CD8-positive, alpha-beta memory T cell (primary cell): ENCODE measurements at regions not wholly inside any gene's neighbourhood (a gene's known extent, or its start where the extent isn't known, plus 50 kb on each side); places are given as distances from the start of the nearest gene placed in this dataset.
"Not testable (repeated sequence)": the region's sequence is repeated elsewhere in the genome, so short reads cannot be mapped to it uniquely, and the experiment has no call there.

ENCODE experiments used
- CTCF ChIA-PET: fragments of 350-600 bp; sonication (Branson Sonifier 250); formaldehyde crosslinking; loops from one replicate; lab custom pipeline; 2021; ENCODE audit warnings: antibody characterized with exemption; lab: Charles Lee
- POLR2A ChIA-PET: fragments of 350-600 bp; sonication (Branson Sonifier 250); formaldehyde crosslinking; loops from one replicate; lab custom pipeline; 2021; ENCODE audit warnings: antibody characterized with exemption; lab: Charles Lee
- DNase-seq, 5 donors: peaks; one replicate each; pipeline versions ENCODE4 v3.0.0 to v3.0.0-alpha.2; 2020 to 2022; ENCODE audit warnings: mixed read lengths in 1 of 5
- H3K27ac ChIP-seq: one replicate; pipeline ENCODE4 v1.7.0; 2013; ENCODE audit warnings: low read depth, mild to moderate bottlenecking, low read length, moderate library complexity
- H3K27me3 ChIP-seq: 2 replicates; pipeline ENCODE4 v1.7.0; 2013; ENCODE audit warnings: low read length, mild to moderate bottlenecking; ENCODE audit not compliant: insufficient read depth, poor library complexity, severe bottlenecking
- H3K36me3 ChIP-seq: 2 replicates; pipeline ENCODE4 v1.7.0; 2013; ENCODE audit warnings: mild to moderate bottlenecking, low read length, moderate library complexity; ENCODE audit not compliant: insufficient read depth
- H3K4me1 ChIP-seq: 2 replicates; pipeline ENCODE4 v1.7.0; 2013; ENCODE audit warnings: mild to moderate bottlenecking, low read length, moderate library complexity; ENCODE audit not compliant: insufficient read depth
- H3K4me3 ChIP-seq: 2 replicates; pipeline ENCODE4 v1.7.0; 2013; ENCODE audit warnings: mild to moderate bottlenecking, low read length
- H3K9me3 ChIP-seq: 2 replicates; pipeline ENCODE4 v1.7.0; 2013; ENCODE audit warnings: mild to moderate bottlenecking, low read length
- H3K27ac Mint-ChIP-seq, 8 donors: one replicate each; pipeline ENCODE4 v1.8.0; 2020 to 2021; ENCODE audit warnings: mixed read lengths in 8 of 8, mild to moderate bottlenecking in 6 of 8, inconsistent platforms in 3 of 8, moderate library complexity in 3 of 8
- H3K27me3 Mint-ChIP-seq, 2 donors: one replicate each; pipeline ENCODE4 v1.8.0; 2020 to 2021; ENCODE audit warnings: mixed read lengths in 2 of 2, mild to moderate bottlenecking in 1 of 2, moderate library complexity in 1 of 2
- H3K36me3 Mint-ChIP-seq, 3 donors: one replicate each; pipeline ENCODE4 v1.8.0; 2020 to 2021; ENCODE audit warnings: mixed read lengths in 3 of 3, inconsistent platforms in 1 of 3, mild to moderate bottlenecking in 1 of 3
- H3K4me1 Mint-ChIP-seq, 3 donors: one replicate each; pipeline ENCODE4 v1.8.0; 2020 to 2021; ENCODE audit warnings: mixed read lengths in 3 of 3, inconsistent platforms in 1 of 3, mild to moderate bottlenecking in 1 of 3
- H3K4me3 Mint-ChIP-seq, 7 donors: one replicate each; pipeline ENCODE4 v1.8.0; 2020 to 2021; ENCODE audit warnings: mixed read lengths in 7 of 7, mild to moderate bottlenecking in 6 of 7, moderate library complexity in 4 of 7, inconsistent platforms in 2 of 7
- H3K9me3 Mint-ChIP-seq, 5 donors: one replicate each; pipeline ENCODE4 v1.8.0; 2020 to 2022; ENCODE audit warnings: mixed read lengths in 5 of 5, mild to moderate bottlenecking in 3 of 5, moderate library complexity in 2 of 5, inconsistent platforms in 1 of 5

GRCh38 chr12:63018273-63018672 lies 83.3 kb upstream of the PPM1H start:
- Histone ChIP-seq H3K9me3 (no peaks in the 10 kb centered on the region), H3K36me3 (no peaks in the 10 kb centered on the region), H3K27ac (no peak overlapping the region), H3K4me1 (no peaks in the 10 kb centered on the region), H3K27me3 (no peaks in the 10 kb centered on the region), H3K4me3 (no peak overlapping the region)
- POLR2A ChIA-PET: no interaction called here
- H3K9me3 Mint-ChIP-seq: peaks cover 0 to 6% (median 0%) of the 10 kb centered on the region in 5 donors
- no peaks in the 10 kb centered on the region for H3K27me3 Mint-ChIP-seq
- H3K4me1 Mint-ChIP-seq: no peaks in the 10 kb centered on the region
- no peak overlapping the region for H3K4me3 Mint-ChIP-seq
- H3K36me3 Mint-ChIP-seq: no peaks in the 10 kb centered on the region
- H3K27ac Mint-ChIP-seq: no peak overlapping the region
- CTCF ChIA-PET: no interaction called here
- no peak for DNase-seq

GRCh38 chr12:63013302-63013701 lies 78.4 kb upstream of the PPM1H start:
- no peak overlapping the region for H3K27ac ChIP-seq
- H3K9me3 ChIP-seq: no peaks in the 10 kb centered on the region
- no peak for DNase-seq
- no peaks in the 10 kb centered on the region for H3K27me3 ChIP-seq
- no peaks in the 10 kb centered on the region for H3K4me1 ChIP-seq
- ChIA-PET CTCF (no interaction called here), POLR2A (no interaction called here)
- no peaks in the 10 kb centered on the region for H3K4me1 Mint-ChIP-seq
- peaks cover 0 to 5% (median 2%) of the 10 kb centered on the region in 5 donors for H3K9me3 Mint-ChIP-seq
- H3K36me3 ChIP-seq: no peaks in the 10 kb centered on the region
- no peak overlapping the region for H3K4me3 Mint-ChIP-seq
- H3K27ac Mint-ChIP-seq: no peak overlapping the region
- H3K27me3 Mint-ChIP-seq: no peaks in the 10 kb centered on the region
- H3K4me3 ChIP-seq: no peak overlapping the region
- no peaks in the 10 kb centered on the region for H3K36me3 Mint-ChIP-seq

GRCh38 chr12:63010698-63011097 lies 75.7 kb upstream of the PPM1H start:
- H3K36me3 ChIP-seq: no peaks in the 10 kb centered on the region
- H3K4me1 Mint-ChIP-seq: no peaks in the 10 kb centered on the region
- no peak overlapping the region for H3K27ac ChIP-seq
- POLR2A ChIA-PET: no interaction called here
- CTCF ChIA-PET: no interaction called here
- no peaks in the 10 kb centered on the region for H3K27me3 Mint-ChIP-seq
- H3K9me3 Mint-ChIP-seq: peaks cover 0 to 7% (median 0%) of the 10 kb centered on the region in 5 donors
- no peaks in the 10 kb centered on the region for H3K9me3 ChIP-seq
- H3K36me3 Mint-ChIP-seq: no peaks in the 10 kb centered on the region
- no peaks in the 10 kb centered on the region for H3K4me1 ChIP-seq
- no peak overlapping the region for H3K4me3 Mint-ChIP-seq
- H3K27ac Mint-ChIP-seq: no peak overlapping the region
- no peak overlapping the region for H3K4me3 ChIP-seq
- DNase-seq: no peak
- no peaks in the 10 kb centered on the region for H3K27me3 ChIP-seq

GRCh38 chr12:63008372-63008771 lies 73.4 kb upstream of the PPM1H start:
- H3K9me3 Mint-ChIP-seq: peaks cover 0 to 5% (median 2%) of the 10 kb centered on the region in 5 donors
- H3K4me1 ChIP-seq: no peaks in the 10 kb centered on the region
- H3K4me3 ChIP-seq: no peak overlapping the region
- no peak overlapping the region for H3K4me3 Mint-ChIP-seq
- H3K27ac ChIP-seq: no peak overlapping the region
- no peaks in the 10 kb centered on the region for H3K4me1 Mint-ChIP-seq
- H3K36me3 ChIP-seq: no peaks in the 10 kb centered on the region
- ChIA-PET POLR2A (no interaction called here), CTCF (no interaction called here)
- H3K27ac Mint-ChIP-seq: no peak overlapping the region
- H3K9me3 ChIP-seq: no peaks in the 10 kb centered on the region
- no peaks in the 10 kb centered on the region for H3K27me3 Mint-ChIP-seq
- H3K36me3 Mint-ChIP-seq: no peaks in the 10 kb centered on the region
- no peaks in the 10 kb centered on the region for H3K27me3 ChIP-seq
- no peak for DNase-seq

- Histone ChIP-seq H3K27me3 (no peaks in the 10 kb centered on the region), H3K27ac (no peak overlapping the region), H3K4me1 (no peaks in the 10 kb centered on the region), H3K36me3 (no peaks in the 10 kb centered on the region), H3K9me3 (no peaks in the 10 kb centered on the region), H3K4me3 (no peak overlapping the region)
- Mint-ChIP-seq H3K4me3 (no peak overlapping the region), H3K9me3 (peaks cover 0 to 5% (median 2%) of the 10 kb centered on the region in 5 donors), H3K36me3 (no peaks in the 10 kb centered on the region), H3K27me3 (no peaks in the 10 kb centered on the region), H3K4me1 (no peaks in the 10 kb centered on the region), H3K27ac (no peak overlapping the region)
- POLR2A ChIA-PET: no interaction called here
- CTCF ChIA-PET: no interaction called here
- DNase-seq: no peak
Observed at GRCh38 chr12:63007726-63008125, 72.8 kb upstream of the PPM1H start.

- Mint-ChIP-seq H3K27ac (no peak overlapping the region), H3K4me3 (no peak overlapping the region), H3K36me3 (no peaks in the 10 kb centered on the region), H3K4me1 (no peaks in the 10 kb centered on the region), H3K27me3 (no peaks in the 10 kb centered on the region), H3K9me3 (peaks cover 0 to 5% (median 2%) of the 10 kb centered on the region in 5 donors)
- no peak for DNase-seq
- no peaks in the 10 kb centered on the region for H3K9me3 ChIP-seq
- H3K36me3 ChIP-seq: no peaks in the 10 kb centered on the region
- CTCF ChIA-PET: no interaction called here
- no peaks in the 10 kb centered on the region for H3K4me1 ChIP-seq
- POLR2A ChIA-PET: no interaction called here
- H3K4me3 ChIP-seq: no peak overlapping the region
- H3K27me3 ChIP-seq: no peaks in the 10 kb centered on the region
- H3K27ac ChIP-seq: no peak overlapping the region
Observed at GRCh38 chr12:63006536-63006935, 71.6 kb upstream of the PPM1H start.

GRCh38 chr12:63005382-63005781 lies 70.4 kb upstream of the PPM1H start:
- H3K4me1 ChIP-seq: no peaks in the 10 kb centered on the region
- H3K27me3 ChIP-seq: no peaks in the 10 kb centered on the region
- POLR2A ChIA-PET: no interaction called here
- Mint-ChIP-seq H3K27ac (no peak overlapping the region), H3K4me3 (no peak overlapping the region), H3K36me3 (no peaks in the 10 kb centered on the region), H3K27me3 (no peaks in the 10 kb centered on the region), H3K9me3 (peaks cover 0 to 5% (median 2%) of the 10 kb centered on the region in 5 donors), H3K4me1 (no peaks in the 10 kb centered on the region)
- H3K27ac ChIP-seq: no peak overlapping the region
- H3K36me3 ChIP-seq: no peaks in the 10 kb centered on the region
- no peak for DNase-seq
- CTCF ChIA-PET: no interaction called here
- H3K4me3 ChIP-seq: no peak overlapping the region
- no peaks in the 10 kb centered on the region for H3K9me3 ChIP-seq

- CTCF ChIA-PET: no interaction called here
- Mint-ChIP-seq H3K4me3 (no peak overlapping the region), H3K36me3 (no peaks in the 10 kb centered on the region), H3K27ac (no peak overlapping the region), H3K9me3 (peaks cover 0 to 5% (median 0%) of the 10 kb centered on the region in 5 donors), H3K27me3 (peaks cover 2% of the 10 kb centered on the region in 2 donors), H3K4me1 (no peaks in the 10 kb centered on the region)
- no peaks in the 10 kb centered on the region for H3K9me3 ChIP-seq
- H3K4me1 ChIP-seq: no peaks in the 10 kb centered on the region
- no peaks in the 10 kb centered on the region for H3K36me3 ChIP-seq
- H3K4me3 ChIP-seq: no peak overlapping the region
- no peaks in the 10 kb centered on the region for H3K27me3 ChIP-seq
- POLR2A ChIA-PET: no interaction called here
- DNase-seq: no peak
- H3K27ac ChIP-seq: no peak overlapping the region
Observed at GRCh38 chr12:63003223-63003819, 68.4 kb upstream of the PPM1H start.

GRCh38 chr12:63002059-63002458 lies 67.1 kb upstream of the PPM1H start:
- H3K27me3 ChIP-seq, POLR2A ChIA-PET, H3K27me3 Mint-ChIP-seq, H3K4me3 ChIP-seq, H3K4me3 Mint-ChIP-seq, H3K27ac Mint-ChIP-seq, DNase-seq, H3K9me3 ChIP-seq, H3K4me1 Mint-ChIP-seq, H3K4me1 ChIP-seq, H3K36me3 ChIP-seq, H3K9me3 Mint-ChIP-seq, H3K27ac ChIP-seq, H3K36me3 Mint-ChIP-seq, CTCF ChIA-PET: not testable (repeated sequence)
